GM23248 (cell line): ENCODE measurements at regions not wholly inside any gene's neighbourhood (a gene's known extent, or its start where the extent isn't known, plus 50 kb on each side); places are given as distances from the start of the nearest gene placed in this dataset.

Source experiments
- EZH2 ChIP-seq: fragments of 200-600 bp; sonication (generic); IDR thresholded peaks from 2 replicates; pipeline ENCODE4 v1.6.1; 2018; ENCODE audit warnings: antibody characterized with exemption, mild to moderate bottlenecking; ENCODE audit not compliant: insufficient read depth, poor library complexity, severe bottlenecking
- EZH2phosphoT487 ChIP-seq: fragments of 200-600 bp; sonication (generic); IDR thresholded peaks from 2 replicates; pipeline ENCODE4 v1.6.1; 2018; ENCODE audit warnings: antibody characterized with exemption, moderate library complexity, mild to moderate bottlenecking, low read depth; ENCODE audit not compliant: insufficient read depth

DNA sequence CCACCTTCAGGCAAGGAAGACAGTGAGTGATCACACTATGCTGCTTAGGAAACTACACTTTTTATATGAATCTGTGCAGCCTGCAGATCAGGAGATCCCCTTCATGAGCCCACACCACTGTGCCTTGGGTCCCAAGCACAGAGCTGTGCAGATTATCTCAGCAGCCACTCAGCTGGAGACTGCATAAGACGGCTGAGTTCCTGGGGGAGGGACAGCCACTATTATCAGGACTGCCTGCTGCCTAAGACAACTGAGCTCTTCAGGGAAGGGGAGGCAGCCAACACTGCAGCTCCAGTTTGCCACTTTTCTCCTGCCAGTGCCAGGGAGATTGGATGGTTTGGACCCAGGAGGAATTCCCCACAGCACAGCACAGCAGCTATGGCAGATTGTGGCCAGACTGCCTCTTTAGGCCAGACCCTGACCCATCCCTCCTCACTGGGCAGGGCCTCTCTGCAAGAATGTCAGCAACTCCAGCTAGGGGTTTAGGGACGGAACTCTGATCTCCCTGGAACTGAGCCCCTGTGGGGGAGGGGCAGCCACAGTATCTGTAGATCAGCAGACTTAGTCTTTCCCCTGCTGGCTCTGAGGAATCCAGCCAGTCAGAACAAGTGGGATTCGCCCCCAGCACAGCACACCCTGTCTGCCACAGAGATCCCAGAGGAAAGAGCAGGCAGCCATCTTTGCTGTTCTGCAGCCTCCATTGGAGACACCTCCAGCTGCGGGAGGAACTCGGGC is 141.3 kb downstream of the KLHL28 start:
- no peak for TF ChIP-seq EZH2phosphoT487
- no peak for TF ChIP-seq EZH2
